ENCODE measurements at regions not wholly inside any gene's neighbourhood (a gene's known extent, or its start where the extent isn't known, plus 50 kb on each side); places are given as distances from the start of the nearest gene placed in this dataset.

GRCh38 chr14:71322655-71323250 is 415.5 kb downstream of the PCNX1 start:
- DNase-seq (ENCODE audit: low read depth in 2 of 3, low spot score in 2 of 3) = no peak

DNA sequence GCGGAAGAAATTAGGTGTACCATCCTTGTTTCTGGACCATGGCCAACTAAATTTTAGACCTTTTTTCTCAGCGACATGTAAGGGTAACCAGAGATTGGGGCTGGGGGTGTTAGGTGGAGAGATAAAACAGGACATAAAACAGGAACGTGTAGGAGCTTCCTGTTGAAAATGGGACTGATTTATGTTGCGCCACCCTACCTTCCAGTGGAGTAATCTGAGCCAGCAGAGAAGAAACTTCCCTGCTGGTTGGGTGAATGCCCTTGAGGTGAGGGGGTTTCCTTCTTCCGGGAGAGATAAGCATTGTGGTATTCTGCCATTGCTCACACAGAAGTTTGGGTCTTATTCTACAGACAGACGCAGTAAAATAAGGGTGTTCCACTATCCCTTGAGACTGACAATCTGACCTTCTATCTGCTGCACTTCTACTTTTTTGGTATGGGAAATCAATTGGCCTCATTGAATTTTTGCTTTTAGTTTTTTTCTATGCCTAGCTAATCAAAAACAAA is 417.6 kb downstream of the PCNX1 start:
- DNase-seq (ENCODE audit: low read depth in 2 of 3, low spot score in 2 of 3) = no peak

DNA sequence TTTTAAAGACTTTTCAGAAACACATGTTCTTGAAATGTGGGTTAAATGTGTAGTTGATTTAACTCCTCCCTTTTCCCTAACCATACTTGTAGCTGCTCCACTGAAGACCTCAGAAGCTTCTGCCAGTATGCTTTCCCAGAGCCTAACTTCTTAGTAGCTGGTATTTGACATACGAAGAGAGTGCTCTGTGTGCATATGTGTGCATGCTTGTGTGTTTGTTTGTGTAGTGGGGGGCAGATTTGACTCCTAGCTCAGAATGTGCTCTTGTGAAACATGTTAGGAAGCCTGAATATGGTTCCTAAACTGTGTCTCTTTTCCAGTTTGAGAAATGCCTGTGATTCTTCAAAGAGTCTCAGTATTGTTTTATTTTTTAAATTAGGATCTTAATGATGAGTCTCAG is 420.4 kb downstream of the PCNX1 start:
- no peak for DNase-seq (ENCODE audit: low read depth in 2 of 3, low spot score in 2 of 3)

DNA sequence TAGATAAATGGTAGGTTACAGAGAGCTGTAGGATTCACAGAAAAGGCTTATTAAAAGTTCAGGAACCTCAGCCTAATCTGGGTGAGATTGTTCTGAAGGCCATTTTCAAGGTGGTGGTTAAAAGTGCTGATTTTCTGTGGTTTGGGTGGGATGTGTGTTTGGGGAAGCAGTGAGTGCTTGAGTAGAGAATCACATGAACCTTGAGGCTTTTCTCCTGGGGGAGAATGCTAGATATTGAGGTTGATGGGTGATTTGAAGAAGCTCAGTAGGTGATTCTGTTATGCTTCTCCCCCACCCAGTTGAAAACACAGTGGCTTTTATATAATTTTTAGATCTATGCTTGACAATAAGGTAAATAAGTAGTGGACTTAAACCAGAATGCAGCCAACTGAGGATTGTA is 420.9 kb downstream of the PCNX1 start:
- no peak for DNase-seq (ENCODE audit: low read depth in 2 of 3, low spot score in 2 of 3)

DNA sequence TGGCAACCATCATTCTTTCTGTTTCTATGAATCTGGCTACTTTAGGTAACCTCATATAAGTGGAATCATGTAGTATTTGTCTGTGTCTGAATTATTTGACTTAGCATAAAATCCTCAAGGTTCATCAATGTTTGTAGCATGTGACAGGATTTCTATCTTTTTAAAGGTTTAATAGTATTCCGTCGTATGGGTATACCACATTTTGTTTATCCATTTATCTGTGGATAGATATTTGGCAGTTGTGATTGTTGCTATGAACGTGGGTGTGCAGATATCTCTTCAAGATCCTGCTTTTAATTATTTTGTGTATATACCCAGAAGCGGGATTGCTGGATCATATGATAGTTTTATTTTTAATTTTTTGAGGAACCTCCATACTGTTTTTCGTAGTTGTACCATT is 421.7 kb downstream of the PCNX1 start:
- no peak for DNase-seq (ENCODE audit: low read depth in 2 of 3, low spot score in 2 of 3)

GRCh38 chr14:71331403-71331802 is 424.1 kb downstream of the PCNX1 start:
- no peak for DNase-seq (ENCODE audit: low read depth in 2 of 3, low spot score in 2 of 3)

GRCh38 chr14:71332476-71332875 is 425.2 kb downstream of the PCNX1 start:
- DNase-seq (ENCODE audit: low read depth in 2 of 3, low spot score in 2 of 3) = no peak

- DNase-seq (ENCODE audit: low read depth in 2 of 3, low spot score in 2 of 3) = no peak
Observed at GRCh38 chr14:71333705-71334104, 426.4 kb downstream of the PCNX1 start.

DNA sequence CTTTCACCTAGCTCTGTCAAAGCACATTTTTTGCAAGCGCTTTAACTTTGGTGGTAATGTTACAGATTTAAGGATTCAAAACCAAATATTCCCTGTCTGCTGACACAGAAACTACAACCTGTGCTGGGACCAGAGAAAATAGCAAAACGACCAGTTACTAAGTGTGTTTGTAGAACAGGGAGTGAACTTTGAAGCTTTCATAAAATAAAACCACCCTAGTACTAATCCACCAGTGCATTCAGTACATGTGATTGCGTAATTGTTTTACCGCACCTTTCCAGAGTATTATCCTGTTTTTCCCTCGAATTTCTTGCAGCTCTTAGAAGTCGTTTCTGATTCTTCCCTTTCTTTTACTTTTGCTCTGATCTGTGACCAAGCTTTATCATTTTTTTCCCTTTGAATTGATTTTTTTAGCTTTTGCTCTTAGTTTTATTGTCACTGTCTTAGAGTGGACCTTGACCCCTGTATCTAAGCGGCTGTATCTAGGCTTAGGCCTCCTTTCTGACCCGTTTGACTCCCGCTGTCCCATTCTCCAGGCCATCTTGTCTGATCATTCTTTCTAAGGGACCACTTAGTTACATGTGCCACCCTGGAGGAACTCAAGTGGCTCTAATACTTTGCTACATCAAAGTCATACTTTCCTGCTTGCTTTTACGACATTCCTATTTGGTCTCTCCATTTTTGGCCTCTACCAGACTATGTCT is 429.4 kb downstream of the PCNX1 start:
- DNase-seq (ENCODE audit: low read depth in 2 of 3, low spot score in 2 of 3) = no peak

DNA sequence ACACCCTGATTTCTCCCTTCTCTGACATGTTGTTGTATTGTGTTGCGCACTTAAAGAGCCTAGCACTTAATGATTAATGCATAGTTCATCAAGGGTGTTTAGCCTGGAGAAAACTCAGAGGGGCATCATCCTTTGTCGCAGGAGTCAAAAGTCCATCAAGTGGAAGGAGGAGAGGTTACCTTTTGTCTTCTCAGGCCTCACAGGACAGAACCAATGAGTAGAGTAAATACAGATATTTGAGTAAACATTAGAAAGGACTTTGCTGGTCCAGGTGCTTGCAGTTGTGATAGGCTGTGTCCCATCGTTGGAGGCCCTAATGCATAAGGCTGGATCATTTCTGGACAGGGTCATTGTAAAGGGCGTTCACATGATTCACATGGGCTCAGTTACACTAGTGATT is 430.9 kb downstream of the PCNX1 start:
- no peak for DNase-seq (ENCODE audit: low read depth in 2 of 3, low spot score in 2 of 3)

GRCh38 chr14:71339650-71340415 is 432.6 kb downstream of the PCNX1 start:
- no peak for DNase-seq (ENCODE audit: low read depth in 2 of 3, low spot score in 2 of 3)

DNA sequence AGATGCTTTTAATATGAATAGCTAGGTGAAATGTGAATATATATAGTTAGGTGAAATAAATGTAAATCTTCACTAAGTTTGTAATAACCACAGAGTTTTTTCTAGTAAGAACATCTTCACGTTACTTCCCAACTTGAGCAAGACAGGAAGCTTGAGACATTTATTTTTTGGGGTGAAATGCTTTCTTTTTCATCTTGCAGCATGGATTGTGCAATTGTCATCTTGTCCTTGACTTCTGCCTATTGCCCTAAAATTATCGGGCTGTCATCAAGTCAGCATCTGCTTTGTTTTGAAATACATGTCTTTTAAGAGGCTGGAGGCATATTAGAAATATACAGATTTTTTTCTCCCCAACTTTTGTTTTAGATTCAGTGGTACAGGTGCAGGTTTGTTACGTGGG is 433.9 kb downstream of the PCNX1 start:
- no peak for DNase-seq (ENCODE audit: low read depth in 2 of 3, low spot score in 2 of 3)

DNA sequence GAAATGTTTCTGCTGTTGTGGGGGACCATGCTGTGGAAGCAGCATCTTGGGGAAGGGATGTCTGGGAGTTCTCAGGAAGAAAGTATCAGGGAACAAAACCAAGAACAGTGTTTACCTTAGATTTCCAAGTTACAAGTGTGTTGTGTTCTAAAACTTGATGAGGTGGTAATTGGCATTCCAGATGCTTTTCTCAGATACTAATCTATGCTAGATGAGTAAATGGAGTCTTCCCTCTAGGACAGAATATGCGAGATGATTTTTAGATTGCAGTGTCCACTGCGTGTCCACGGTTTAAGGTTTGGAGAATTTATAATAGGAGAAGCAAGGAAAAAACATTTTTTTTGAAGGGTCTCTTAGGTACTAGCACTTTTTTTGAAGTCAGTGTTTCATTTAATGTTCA is 436.5 kb downstream of the PCNX1 start:
- DNase-seq (ENCODE audit: low read depth in 2 of 3, low spot score in 2 of 3) = no peak

DNA sequence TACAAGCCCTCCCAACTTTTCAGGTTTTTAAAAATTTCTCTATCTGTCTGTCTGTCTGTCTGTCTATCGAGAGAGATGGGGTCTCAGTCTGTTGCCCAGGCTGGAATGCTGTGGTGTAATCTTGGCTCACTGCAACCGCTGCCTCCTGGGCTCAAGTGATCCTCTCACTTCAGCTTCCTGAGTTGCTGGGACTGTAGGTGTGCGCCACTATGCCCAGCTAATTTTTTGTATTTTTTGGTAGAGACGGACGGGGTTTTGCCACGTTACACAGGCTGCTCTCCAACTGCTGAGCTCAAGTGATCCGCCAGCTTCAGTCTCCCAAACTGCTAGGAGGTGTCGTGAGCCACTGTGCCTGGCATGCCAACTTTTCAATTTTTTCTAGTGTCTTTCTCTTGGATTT is 437.2 kb downstream of the PCNX1 start:
- no peak for DNase-seq (ENCODE audit: low read depth in 2 of 3, low spot score in 2 of 3)

DNA sequence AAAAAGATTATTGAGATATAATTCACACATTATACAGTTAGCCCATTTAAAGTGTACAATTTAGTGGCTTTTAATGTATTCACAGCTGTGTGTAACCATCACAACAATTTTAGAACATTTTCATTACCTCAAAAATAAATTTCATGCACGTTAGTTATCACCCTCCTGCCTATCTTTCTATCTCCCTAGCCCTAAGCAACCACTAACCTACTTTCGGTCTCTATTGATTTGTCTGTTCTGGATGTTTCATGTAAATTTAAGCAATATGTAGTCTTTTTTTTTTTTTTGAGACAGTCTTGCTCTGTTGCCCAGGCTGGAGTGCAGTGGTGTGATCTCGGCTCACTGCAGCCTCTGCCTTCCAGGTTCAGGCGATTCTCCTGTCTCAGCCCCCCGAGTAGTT is 439.4 kb downstream of the PCNX1 start:
- no peak for DNase-seq (ENCODE audit: low read depth in 2 of 3, low spot score in 2 of 3)

DNA sequence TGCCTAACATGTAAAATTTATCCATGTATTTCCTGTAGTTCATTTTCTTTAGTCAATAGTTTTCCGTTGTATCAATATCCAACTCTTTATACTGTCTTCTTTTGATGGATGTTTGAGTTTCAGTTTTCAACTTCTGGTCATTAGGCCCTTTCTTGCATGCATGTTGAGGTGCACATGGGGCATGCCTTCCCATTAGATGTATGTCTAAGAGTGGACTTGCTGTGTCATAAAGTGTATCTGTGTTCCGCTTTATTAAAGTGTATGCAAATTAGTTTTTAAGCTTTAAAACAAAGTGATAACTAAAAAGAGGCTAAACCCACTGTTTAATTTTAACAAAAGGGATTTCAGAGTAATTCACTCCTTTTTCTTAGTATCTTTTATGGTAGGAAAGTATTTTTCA is 441.1 kb downstream of the PCNX1 start:
- DNase-seq (ENCODE audit: low read depth in 2 of 3, low spot score in 2 of 3) = no peak

DNA sequence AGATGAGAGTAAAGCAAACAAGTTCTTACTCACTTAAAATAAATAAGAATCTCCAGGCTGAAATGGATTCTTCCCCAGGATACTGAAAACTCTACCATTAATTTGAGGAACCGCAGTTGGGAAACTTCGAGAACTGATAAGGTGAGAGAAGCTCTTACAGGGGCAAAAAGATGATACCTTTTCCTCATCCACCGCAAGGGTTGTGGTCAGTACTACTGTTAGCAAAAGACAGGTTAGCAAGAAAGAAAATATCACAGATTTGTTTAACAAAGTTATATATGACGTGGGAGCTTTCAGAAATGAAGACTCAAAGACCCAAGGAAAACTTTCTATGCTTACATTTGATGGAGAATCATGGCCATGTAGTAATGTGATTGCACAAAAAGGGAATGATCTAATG is 441.6 kb downstream of the PCNX1 start:
- DNase-seq (ENCODE audit: low read depth in 2 of 3, low spot score in 2 of 3) = no peak

- DNase-seq (ENCODE audit: low read depth in 2 of 3, low spot score in 2 of 3) = no peak
Observed at GRCh38 chr14:71354142-71354541, 446.9 kb downstream of the PCNX1 start.

- no peak for DNase-seq (ENCODE audit: low read depth in 2 of 3, low spot score in 2 of 3)
Observed at GRCh38 chr14:71354801-71355200, 447.5 kb downstream of the PCNX1 start.

GRCh38 chr14:71355324-71356201 is 448.3 kb downstream of the PCNX1 start:
- DNase-seq (ENCODE audit: low read depth in 2 of 3, low spot score in 2 of 3) = no peak

GRCh38 chr14:71358209-71358931 is 451.1 kb downstream of the PCNX1 start:
- no peak for DNase-seq (ENCODE audit: low read depth in 2 of 3, low spot score in 2 of 3)
